ENCODE measurements at regions not wholly inside any gene's neighbourhood (a gene's known extent, or its start where the extent isn't known, plus 50 kb on each side); places are given as distances from the start of the nearest gene placed in this dataset.
"Not testable (repeated sequence)": the region's sequence is repeated elsewhere in the genome, so short reads cannot be mapped to it uniquely, and the experiment has no call there.

- TF ChIP-seq CTCF (IDR thresholded peaks at IDR 0.05; ENCODE audit: borderline replicate concordance, extremely low read depth, low read length, poor library complexity, severe bottlenecking); EZH2 (IDR thresholded peaks at IDR 0.05; ENCODE audit: borderline replicate concordance, low read depth, low read length, severe bottlenecking): not testable (repeated sequence)
Measured at GRCh38 chr6:21947227-21947626, 349.6 kb downstream of the PRL start.
